Neuronal stem cell (in vitro differentiated cells): ENCODE measurements at regions not wholly inside any gene's neighbourhood (a gene's known extent, or its start where the extent isn't known, plus 50 kb on each side); places are given as distances from the start of the nearest gene placed in this dataset.

ENCODE experiments used
- DNase-seq: peaks from one replicate; pipeline ENCODE4 v3.0.0-alpha.2; 2013; ENCODE audit warnings: low spot score
- H2AFZ ChIP-seq: one replicate; pipeline ENCODE4 v1.6.1; 2013; ENCODE audit warnings: mild to moderate bottlenecking, low read length, inconsistent platforms
- H2AK5ac ChIP-seq: 2 replicates; pipeline ENCODE4 v1.6.1; 2013; ENCODE audit warnings: low read depth, mild to moderate bottlenecking, inconsistent platforms, low read length, moderate library complexity, mixed read lengths
- H2BK120ac ChIP-seq: 2 replicates; pipeline ENCODE4 v1.6.1; 2013; ENCODE audit warnings: low read depth, mild to moderate bottlenecking, inconsistent platforms, low read length, moderate library complexity, mixed read lengths
- H2BK12ac ChIP-seq: one replicate; pipeline ENCODE4 v1.6.1; 2013; ENCODE audit warnings: low read length, inconsistent platforms
- H2BK15ac ChIP-seq: 2 replicates; pipeline ENCODE4 v1.6.1; 2013; ENCODE audit warnings: mild to moderate bottlenecking, low read length, inconsistent platforms, mixed read lengths
- H2BK5ac ChIP-seq: one replicate; pipeline ENCODE4 v1.6.1; 2013; ENCODE audit warnings: inconsistent platforms, mild to moderate bottlenecking, low read length, moderate library complexity
- H3K14ac ChIP-seq: one replicate; pipeline ENCODE4 v1.6.1; 2013; ENCODE audit warnings: low read length, inconsistent platforms
- H3K18ac ChIP-seq: 2 replicates; pipeline ENCODE4 v1.6.1; 2013; ENCODE audit warnings: low read length, inconsistent platforms
- H3K23ac ChIP-seq: 2 replicates; pipeline ENCODE4 v1.6.1; 2013; ENCODE audit warnings: low read depth, mild to moderate bottlenecking, mixed read lengths, low read length, inconsistent platforms; ENCODE audit not compliant: poor library complexity
- H3K27ac ChIP-seq: replicated peaks from 3 replicates; pipeline ENCODE4 v1.5.1; 2013; ENCODE audit warnings: low read length, inconsistent platforms
- H3K27me3 ChIP-seq, 3 experiments: 2 replicates each; pipeline ENCODE4 v1.6.1; 2013; ENCODE audit warnings: low read length in 3 of 3, mild to moderate bottlenecking in 2 of 3, inconsistent platforms in 1 of 3, low read depth in 1 of 3, mixed read lengths in 1 of 3, moderate library complexity in 1 of 3; ENCODE audit not compliant: control insufficient read depth in 3 of 3, insufficient read depth in 3 of 3
- H3K36me3 ChIP-seq, 2 donors: replicated peaks in 1 of 2; 2 replicates each; pipeline ENCODE4 v1.6.1; 2013; ENCODE audit warnings: low read length in 2 of 2; ENCODE audit not compliant: control insufficient read depth in 2 of 2, insufficient read depth in 2 of 2
- H3K4ac ChIP-seq: 2 replicates; pipeline ENCODE4 v1.6.1; 2013; ENCODE audit warnings: inconsistent platforms, mild to moderate bottlenecking, low read length, moderate library complexity
- H3K4me1 ChIP-seq, 2 donors: 1 replicate in 1 of 2; 2 replicates in 1 of 2; pipeline ENCODE4 v1.6.1; 2013; ENCODE audit warnings: low read length in 2 of 2, low read depth in 1 of 2; ENCODE audit not compliant: control insufficient read depth in 2 of 2, insufficient read depth in 1 of 2
- H3K4me2 ChIP-seq: one replicate; pipeline ENCODE4 v1.6.1; 2013; ENCODE audit warnings: mild to moderate bottlenecking, low read length, inconsistent platforms; ENCODE audit not compliant: insufficient read depth, poor library complexity, severe bottlenecking
- H3K4me3 ChIP-seq, 2 donors: 2 replicates each; pipeline ENCODE4 v1.5.1; 2013; ENCODE audit warnings: low read length in 2 of 2, mild to moderate bottlenecking in 2 of 2, inconsistent platforms in 1 of 2, moderate library complexity in 1 of 2
- H3K79me1 ChIP-seq: one replicate; pipeline ENCODE4 v1.6.1; 2013; ENCODE audit warnings: low read depth, mild to moderate bottlenecking, inconsistent platforms, low read length, moderate library complexity
- H3K9ac ChIP-seq: one replicate; pipeline ENCODE4 v1.6.1; 2013; ENCODE audit warnings: mild to moderate bottlenecking, low read depth, low read length, inconsistent platforms; ENCODE audit not compliant: poor library complexity
- H3K9me3 ChIP-seq, 2 donors: replicated peaks in 1 of 2; 2 replicates each; pipeline versions ENCODE3 to v1.6.1; 2013; ENCODE audit warnings: low read length in 2 of 2, mild to moderate bottlenecking in 2 of 2, inconsistent platforms in 1 of 2, low read depth in 1 of 2, mixed read lengths in 1 of 2, moderate library complexity in 1 of 2; ENCODE audit not compliant: control insufficient read depth in 2 of 2, insufficient read depth in 1 of 2
- H4K8ac ChIP-seq: one replicate; pipeline ENCODE4 v1.6.1; 2013; ENCODE audit warnings: low read depth, mild to moderate bottlenecking, inconsistent platforms, low read length, moderate library complexity
- H4K91ac ChIP-seq: one replicate; pipeline ENCODE4 v1.6.1; 2013; ENCODE audit warnings: low read length, low read depth, mild to moderate bottlenecking, inconsistent platforms; ENCODE audit not compliant: poor library complexity
- WGBS, 2 donors: extraction: QIAGEN DNeasy Blood & Tissue Kit; methylation state at CpG; one replicate each; pipeline ENCODE4 v1.1.7; 2013; ENCODE audit warnings: missing lambda C conversion rate in 2 of 2, mixed read lengths in 1 of 2; ENCODE audit not compliant: insufficient read length in 2 of 2, insufficient replicate concordance in 1 of 2; ENCODE audit errors: extremely low coverage in 2 of 2; 5-methylcytosine and 5-hydroxymethylcytosine counted together

- H2AK5ac ChIP-seq: peak overlapping the region; percentile 24
- H3K9ac ChIP-seq: no peak overlapping the region
- peak overlapping the region; percentile 66 for H3K23ac ChIP-seq
- H3K9me3 ChIP-seq: no peaks in the 10 kb centered on the region
- H2BK5ac ChIP-seq: no peak overlapping the region
- no peak overlapping the region for H2AFZ ChIP-seq
- no peaks in the 10 kb centered on the region for H3K79me1 ChIP-seq
- no peak overlapping the region for H2BK15ac ChIP-seq
- H4K91ac ChIP-seq: no peak overlapping the region
- H3K36me3 ChIP-seq: no peaks in the 10 kb centered on the region
- H3K27me3 ChIP-seq: no peaks in the 10 kb centered on the region
- no peak overlapping the region for H2BK12ac ChIP-seq
- H3K14ac ChIP-seq: no peak overlapping the region
- H2BK120ac ChIP-seq: no peak overlapping the region
- H3K4me3 ChIP-seq: no peak overlapping the region
- H3K4ac ChIP-seq: no peak overlapping the region
- no peak overlapping the region for H3K27ac ChIP-seq
- peaks cover 2 to 9% of the 10 kb centered on the region in 2 donors for H3K4me1 ChIP-seq
- H3K18ac ChIP-seq: peak overlapping the region; percentile 35
- H4K8ac ChIP-seq: no peak overlapping the region
- DNase-seq: no peak
- H3K4me2 ChIP-seq: no peak overlapping the region
- no CpG with 5 or more reads among the region's 9 CpGs for WGBS, 2 donors
Measured at GRCh38 chr12:94733727-94734126, 83.4 kb upstream of the TMCC3 start.

- no peak overlapping the region for H2BK12ac ChIP-seq
- H3K18ac ChIP-seq: no peak overlapping the region
- no peak overlapping the region for H4K8ac ChIP-seq
- WGBS, 2 donors: no CpG with 5 or more reads among the region's 13 CpGs
- no peak overlapping the region for H2BK15ac ChIP-seq
- no peak overlapping the region for H4K91ac ChIP-seq
- H2AK5ac ChIP-seq: no peak overlapping the region
- H3K23ac ChIP-seq: no peak overlapping the region
- H3K79me1 ChIP-seq: no peaks in the 10 kb centered on the region
- no peak for DNase-seq
- H2AFZ ChIP-seq: no peak overlapping the region
- H3K27ac ChIP-seq: no peak overlapping the region
- no peak overlapping the region for H2BK5ac ChIP-seq
- H3K36me3 ChIP-seq: no peaks in the 10 kb centered on the region
- no peak overlapping the region for H3K9ac ChIP-seq
- no peaks in the 10 kb centered on the region for H3K27me3 ChIP-seq
- no peak overlapping the region for H3K4me3 ChIP-seq
- no peak overlapping the region for H3K14ac ChIP-seq
- H3K9me3 ChIP-seq: no peaks in the 10 kb centered on the region
- H2BK120ac ChIP-seq: no peak overlapping the region
- H3K4ac ChIP-seq: no peak overlapping the region
- H3K4me1 ChIP-seq: peaks cover 2 to 9% of the 10 kb centered on the region in 2 donors
- no peak overlapping the region for H3K4me2 ChIP-seq
Measured at GRCh38 chr12:94732367-94732990, 82.1 kb upstream of the TMCC3 start.

- H3K27me3 ChIP-seq: no peaks in the 10 kb centered on the region
Measured at GRCh38 chr12:94731733-94732360, 81.5 kb upstream of the TMCC3 start.

GRCh38 chr12:94730847-94731246, 80.5 kb upstream of the TMCC3 start:
- DNase-seq: no peak
- H2BK12ac ChIP-seq: no peak overlapping the region
- no peak overlapping the region for H3K14ac ChIP-seq
- H3K27me3 ChIP-seq: no peaks in the 10 kb centered on the region
- no peak overlapping the region for H3K23ac ChIP-seq
- H2BK5ac ChIP-seq: no peak overlapping the region
- H3K27ac ChIP-seq: no peak overlapping the region
- H3K9ac ChIP-seq: no peak overlapping the region
- H3K4me3 ChIP-seq: no peak overlapping the region
- no peak overlapping the region for H3K4me2 ChIP-seq
- H3K4ac ChIP-seq: no peak overlapping the region
- H2BK120ac ChIP-seq: no peak overlapping the region
- H4K91ac ChIP-seq: no peak overlapping the region
- H2AFZ ChIP-seq: no peak overlapping the region
- no peak overlapping the region for H2AK5ac ChIP-seq
- no peaks in the 10 kb centered on the region for H3K9me3 ChIP-seq
- WGBS, 2 donors: no CpG with 5 or more reads among the region's 4 CpGs
- no peaks in the 10 kb centered on the region for H3K79me1 ChIP-seq
- H2BK15ac ChIP-seq: no peak overlapping the region
- peaks cover 2 to 11% of the 10 kb centered on the region in 2 donors for H3K4me1 ChIP-seq
- no peaks in the 10 kb centered on the region for H3K36me3 ChIP-seq
- H3K18ac ChIP-seq: no peak overlapping the region
- no peak overlapping the region for H4K8ac ChIP-seq

More at GRCh38 chr12:94731733-94732360, 81.5 kb upstream of the TMCC3 start:
- peak overlapping the region; percentile 35 for H3K27ac ChIP-seq
- WGBS, 2 donors: no CpG with 5 or more reads among the region's 10 CpGs
- no peak overlapping the region for H2AFZ ChIP-seq
- H3K4me1 ChIP-seq: peaks cover 2 to 9% of the 10 kb centered on the region in 2 donors
- H2BK12ac ChIP-seq: no peak overlapping the region
- H2BK15ac ChIP-seq: no peak overlapping the region
- no peaks in the 10 kb centered on the region for H3K79me1 ChIP-seq
- no peak overlapping the region for H4K8ac ChIP-seq
- DNase-seq: no peak
- H3K4ac ChIP-seq: no peak overlapping the region
- H3K18ac ChIP-seq: peak overlapping the region; percentile 15
- no peak overlapping the region for H3K14ac ChIP-seq
- H2AK5ac ChIP-seq: no peak overlapping the region
- no peak overlapping the region for H3K23ac ChIP-seq
- H4K91ac ChIP-seq: no peak overlapping the region
- H2BK120ac ChIP-seq: no peak overlapping the region
- H3K36me3 ChIP-seq: no peaks in the 10 kb centered on the region
- H2BK5ac ChIP-seq: no peak overlapping the region
- H3K9me3 ChIP-seq: no peaks in the 10 kb centered on the region
- no peak overlapping the region for H3K4me3 ChIP-seq
- H3K4me2 ChIP-seq: no peak overlapping the region
- no peak overlapping the region for H3K9ac ChIP-seq
